ENCODE measurements at regions not wholly inside any gene's neighbourhood (a gene's known extent, or its start where the extent isn't known, plus 50 kb on each side); places are given as distances from the start of the nearest gene placed in this dataset.

DNA sequence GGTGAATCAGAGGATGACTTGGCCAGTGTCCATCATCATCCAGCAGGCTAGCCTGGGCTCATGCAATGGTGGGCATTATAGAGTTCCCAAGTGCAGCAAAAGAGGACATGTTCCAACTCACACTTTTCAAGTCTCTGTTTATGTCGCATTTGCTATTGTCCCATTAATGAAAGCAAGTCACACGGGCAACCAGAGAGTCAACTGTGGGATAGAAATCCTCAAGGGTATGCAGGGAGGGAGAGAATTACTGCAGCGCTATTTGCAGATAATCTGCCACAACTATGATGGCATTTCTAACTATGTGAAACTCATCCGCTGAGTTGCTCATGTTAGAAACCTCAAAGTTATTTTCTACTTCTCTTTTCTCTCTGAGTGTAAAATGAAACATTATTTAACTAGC is 78.5 kb upstream of the TAB3 start:
- TF ChIP-seq, protein P1, sequence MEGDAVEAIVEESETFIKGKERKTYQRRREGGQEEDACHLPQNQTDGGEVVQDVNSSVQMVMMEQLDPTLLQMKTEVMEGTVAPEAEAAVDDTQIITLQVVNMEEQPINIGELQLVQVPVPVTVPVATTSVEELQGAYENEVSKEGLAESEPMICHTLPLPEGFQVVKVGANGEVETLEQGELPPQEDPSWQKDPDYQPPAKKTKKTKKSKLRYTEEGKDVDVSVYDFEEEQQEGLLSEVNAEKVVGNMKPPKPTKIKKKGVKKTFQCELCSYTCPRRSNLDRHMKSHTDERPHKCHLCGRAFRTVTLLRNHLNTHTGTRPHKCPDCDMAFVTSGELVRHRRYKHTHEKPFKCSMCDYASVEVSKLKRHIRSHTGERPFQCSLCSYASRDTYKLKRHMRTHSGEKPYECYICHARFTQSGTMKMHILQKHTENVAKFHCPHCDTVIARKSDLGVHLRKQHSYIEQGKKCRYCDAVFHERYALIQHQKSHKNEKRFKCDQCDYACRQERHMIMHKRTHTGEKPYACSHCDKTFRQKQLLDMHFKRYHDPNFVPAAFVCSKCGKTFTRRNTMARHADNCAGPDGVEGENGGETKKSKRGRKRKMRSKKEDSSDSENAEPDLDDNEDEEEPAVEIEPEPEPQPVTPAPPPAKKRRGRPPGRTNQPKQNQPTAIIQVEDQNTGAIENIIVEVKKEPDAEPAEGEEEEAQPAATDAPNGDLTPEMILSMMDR (IDR thresholded peaks at IDR 0.05; ENCODE audit: extremely low read depth, low read depth, low read length) = no peak
- no peak overlapping the region for H2AFZ ChIP-seq (ENCODE audit: low read length)

DNA sequence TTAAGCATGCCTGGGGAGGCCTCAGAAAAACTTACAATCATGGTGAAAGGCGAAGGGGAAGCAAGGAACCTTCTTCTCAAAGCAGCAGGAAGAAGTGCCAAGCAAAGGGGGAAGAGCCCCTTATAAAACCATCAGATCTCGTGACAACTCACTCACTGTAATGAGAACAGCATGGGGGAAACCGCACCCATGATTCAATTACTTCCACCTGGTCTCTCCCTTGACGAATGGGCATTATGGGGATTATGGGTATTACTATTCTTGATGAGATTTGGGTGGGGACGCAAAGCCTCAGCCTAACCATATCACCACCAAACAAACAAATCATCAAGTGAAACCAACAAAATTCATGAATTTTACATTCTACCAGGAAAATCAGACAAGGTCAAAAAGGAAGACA is 76.7 kb upstream of the TAB3 start:
- Histone ChIP-seq H3K27me3 (ENCODE audit: insufficient read depth, low read length) (no peaks in the 10 kb centered on the region), H3K9me3 (ENCODE audit: low read depth, low read length) (no peaks in the 10 kb centered on the region), H3K79me2 (ENCODE audit: insufficient read depth, low read length) (no peaks in the 10 kb centered on the region), H3K27ac (ENCODE audit: low read depth, low read length) (no peak overlapping the region), H3K4me1 (ENCODE audit: insufficient read depth, low read length) (no peaks in the 10 kb centered on the region), H4K20me1 (ENCODE audit: insufficient read depth, low read length) (no peaks in the 10 kb centered on the region), H2AFZ (ENCODE audit: low read length) (no peak overlapping the region), H3K4me3 (ENCODE audit: insufficient read depth, low read length) (no peak overlapping the region), H3K36me3 (ENCODE audit: insufficient read depth, low read length) (no peaks in the 10 kb centered on the region), H3K4me2 (ENCODE audit: insufficient read depth, low read length) (no peak overlapping the region)
- TF ChIP-seq, protein P1 (IDR thresholded peaks at IDR 0.05; ENCODE audit: extremely low read depth, low read depth, low read length) = no peak
- DNase-seq (ENCODE audit: insufficient read length, low spot score, missing footprints) = no peak

More for the DNA sequence above, 78.5 kb upstream of the TAB3 start:
- Histone ChIP-seq H3K4me3 (ENCODE audit: insufficient read depth, low read length) (no peak overlapping the region), H4K20me1 (ENCODE audit: insufficient read depth, low read length) (no peaks in the 10 kb centered on the region), H3K36me3 (ENCODE audit: insufficient read depth, low read length) (no peaks in the 10 kb centered on the region), H3K9me3 (ENCODE audit: low read depth, low read length) (no peaks in the 10 kb centered on the region), H3K4me2 (ENCODE audit: insufficient read depth, low read length) (no peak overlapping the region), H3K4me1 (ENCODE audit: insufficient read depth, low read length) (no peaks in the 10 kb centered on the region), H3K79me2 (ENCODE audit: insufficient read depth, low read length) (no peaks in the 10 kb centered on the region), H3K27ac (ENCODE audit: low read depth, low read length) (no peak overlapping the region), H3K27me3 (ENCODE audit: insufficient read depth, low read length) (no peaks in the 10 kb centered on the region)
- DNase-seq (ENCODE audit: insufficient read length, low spot score, missing footprints) = no peak

DNA sequence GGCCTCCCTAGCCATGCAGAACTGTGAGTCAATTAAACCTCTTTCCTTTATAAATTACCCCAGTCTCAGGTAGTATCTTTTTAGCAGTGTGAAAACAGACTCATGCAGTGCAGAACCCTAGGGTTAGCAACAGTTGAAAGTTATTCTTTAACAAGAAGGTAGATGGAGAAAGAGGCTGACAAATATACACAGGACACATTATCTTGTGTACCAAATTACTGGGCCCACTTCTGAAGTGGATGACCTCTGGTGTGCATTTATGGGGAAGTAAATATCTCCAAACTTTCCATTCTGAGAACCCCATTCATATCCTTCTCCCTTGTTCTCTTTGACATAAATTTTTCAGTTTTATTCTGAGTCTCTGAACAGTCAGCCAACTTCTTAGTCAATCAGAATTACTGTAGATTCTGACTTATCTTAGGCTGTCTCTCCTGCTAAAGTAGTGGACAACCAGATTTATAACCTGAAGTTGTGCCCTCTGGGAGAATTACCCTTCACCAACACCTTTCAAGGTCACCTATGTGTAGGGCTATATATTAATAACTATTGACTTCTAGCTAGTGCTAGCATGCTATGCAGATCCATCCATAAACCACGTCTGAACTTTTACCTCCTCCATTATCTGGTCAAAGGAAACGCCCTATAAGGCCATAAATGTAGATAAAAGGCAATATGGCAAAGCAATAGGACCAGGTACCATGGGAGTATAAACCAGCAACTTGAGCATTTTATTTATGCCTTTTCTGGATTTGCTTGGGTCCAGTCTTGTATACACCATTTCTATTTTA is 72.5 kb upstream of the TAB3 start:
- no peak overlapping the region for H3K4me2 ChIP-seq (ENCODE audit: insufficient read depth, low read length)
- H4K20me1 ChIP-seq (ENCODE audit: insufficient read depth, low read length) = no peaks in the 10 kb centered on the region
- H3K4me1 ChIP-seq (ENCODE audit: insufficient read depth, low read length) = no peaks in the 10 kb centered on the region
- no peak overlapping the region for H3K4me3 ChIP-seq (ENCODE audit: insufficient read depth, low read length)
- H3K36me3 ChIP-seq (ENCODE audit: insufficient read depth, low read length) = no peaks in the 10 kb centered on the region
- DNase-seq (ENCODE audit: insufficient read length, low spot score, missing footprints) = no peak
- H3K27me3 ChIP-seq (ENCODE audit: insufficient read depth, low read length) = no peaks in the 10 kb centered on the region
- H3K79me2 ChIP-seq (ENCODE audit: insufficient read depth, low read length) = no peaks in the 10 kb centered on the region
- no peak overlapping the region for H2AFZ ChIP-seq (ENCODE audit: low read length)
- no peaks in the 10 kb centered on the region for H3K9me3 ChIP-seq (ENCODE audit: low read depth, low read length)
- no peak overlapping the region for H3K27ac ChIP-seq (ENCODE audit: low read depth, low read length)
- TF ChIP-seq, protein P1 (IDR thresholded peaks at IDR 0.05; ENCODE audit: extremely low read depth, low read depth, low read length) = no peak

DNA sequence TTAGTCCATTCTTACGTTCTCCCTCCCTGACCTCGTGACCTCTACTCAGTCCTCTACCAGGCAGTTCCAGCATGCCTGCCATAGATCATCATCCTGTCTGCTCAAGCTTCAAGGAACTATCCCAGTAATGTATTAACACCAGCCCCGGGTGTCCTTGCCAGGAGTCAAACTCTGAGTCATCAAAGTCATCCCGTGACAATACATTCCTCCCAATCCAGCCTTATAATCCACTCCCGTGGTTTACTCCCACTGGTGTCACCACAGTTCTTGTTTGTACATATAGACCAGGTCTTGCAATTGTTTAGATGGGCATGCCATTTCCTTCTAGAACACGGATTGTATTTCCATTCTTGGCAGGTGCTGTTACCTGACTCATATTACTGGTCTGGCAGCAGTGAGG is 68.7 kb upstream of the TAB3 start:
- Histone ChIP-seq H2AFZ (ENCODE audit: low read length) (no peak overlapping the region), H3K9me3 (ENCODE audit: low read depth, low read length) (no peaks in the 10 kb centered on the region), H3K4me3 (ENCODE audit: insufficient read depth, low read length) (no peak overlapping the region), H3K79me2 (ENCODE audit: insufficient read depth, low read length) (no peaks in the 10 kb centered on the region), H3K4me2 (ENCODE audit: insufficient read depth, low read length) (no peak overlapping the region), H3K4me1 (ENCODE audit: insufficient read depth, low read length) (no peaks in the 10 kb centered on the region), H3K27me3 (ENCODE audit: insufficient read depth, low read length) (no peaks in the 10 kb centered on the region), H3K36me3 (ENCODE audit: insufficient read depth, low read length) (no peaks in the 10 kb centered on the region), H3K27ac (ENCODE audit: low read depth, low read length) (no peak overlapping the region), H4K20me1 (ENCODE audit: insufficient read depth, low read length) (no peaks in the 10 kb centered on the region)
- DNase-seq (ENCODE audit: insufficient read length, low spot score, missing footprints) = no peak
- TF ChIP-seq, protein P1 (IDR thresholded peaks at IDR 0.05; ENCODE audit: extremely low read depth, low read depth, low read length) = no peak

Measured in osteoblast (primary cell).